HG02870 (cell line): ENCODE measurements at regions not wholly inside any gene's neighbourhood (a gene's known extent, or its start where the extent isn't known, plus 50 kb on each side); places are given as distances from the start of the nearest gene placed in this dataset.
"Not testable (repeated sequence)": the region's sequence is repeated elsewhere in the genome, so short reads cannot be mapped to it uniquely, and the experiment has no call there.

ENCODE experiments used
- ATAC-seq: cut with Tn5 transposase; IDR thresholded peaks from one replicate; pipeline ENCODE4 v1.9.1; 2021; ENCODE audit warnings: mild to moderate bottlenecking, moderate library complexity; ENCODE audit not compliant: unreplicated experiment

- ATAC-seq = no peak
Observed at GRCh38 chr3:103421460-103421859, 986.6 kb downstream of the ZPLD1 start.

GRCh38 chr3:103437883-103438282, 1003.1 kb downstream of the ZPLD1 start:
- ATAC-seq = no peak

- peak; percentile 69 for ATAC-seq
Observed at GRCh38 chr3:103440539-103441203, 1005.9 kb downstream of the ZPLD1 start.

- no peak for ATAC-seq
Observed at GRCh38 chr3:103446953-103447629, 1012.3 kb downstream of the ZPLD1 start.

- ATAC-seq = no peak
Observed at GRCh38 chr3:103453152-103453551, 1018.3 kb downstream of the ZPLD1 start.

GRCh38 chr3:103459815-103460214, 1025.0 kb downstream of the ZPLD1 start:
- ATAC-seq = no peak

- ATAC-seq = no peak
Observed at GRCh38 chr3:103470498-103470897, 1035.7 kb downstream of the ZPLD1 start.

- ATAC-seq = no peak
Observed at GRCh38 chr3:103494011-103494410, 1059.2 kb downstream of the ZPLD1 start.

GRCh38 chr3:103494512-103494911, 1059.7 kb downstream of the ZPLD1 start:
- no peak for ATAC-seq

GRCh38 chr3:103495186-103495585, 1060.4 kb downstream of the ZPLD1 start:
- ATAC-seq = no peak

- no peak for ATAC-seq
Observed at GRCh38 chr3:103499132-103499900, 1064.5 kb downstream of the ZPLD1 start.

- ATAC-seq = no peak
Observed at GRCh38 chr3:103499967-103500366, 1065.2 kb downstream of the ZPLD1 start.

- ATAC-seq = no peak
Observed at GRCh38 chr3:103510760-103511159, 1075.9 kb downstream of the ZPLD1 start.

- ATAC-seq = no peak
Observed at GRCh38 chr3:103511891-103512290, 1077.1 kb downstream of the ZPLD1 start.

- no peak for ATAC-seq
Observed at GRCh38 chr3:103512595-103512994, 1077.8 kb downstream of the ZPLD1 start.

- ATAC-seq = no peak
Observed at GRCh38 chr3:103513003-103513402, 1078.2 kb downstream of the ZPLD1 start.

GRCh38 chr3:103515116-103515515, 1080.3 kb downstream of the ZPLD1 start:
- no peak for ATAC-seq

GRCh38 chr3:103516950-103517349, 1082.1 kb downstream of the ZPLD1 start:
- no peak for ATAC-seq

GRCh38 chr3:103531327-103531726, 1096.5 kb downstream of the ZPLD1 start:
- ATAC-seq = not testable (repeated sequence)

GRCh38 chr3:103532986-103533385, 1098.2 kb downstream of the ZPLD1 start:
- ATAC-seq = no peak

GRCh38 chr3:103554451-103554850, 1119.6 kb downstream of the ZPLD1 start:
- ATAC-seq = no peak

- ATAC-seq = not testable (repeated sequence)
Observed at GRCh38 chr3:103564116-103564515, 1129.3 kb downstream of the ZPLD1 start.
